PC-3 (cell line): ENCODE measurements at regions not wholly inside any gene's neighbourhood (a gene's known extent, or its start where the extent isn't known, plus 50 kb on each side); places are given as distances from the start of the nearest gene placed in this dataset.

Source experiments
- CTCF ChIP-seq: fragments of 300-600 bp; sonication (generic); conservative IDR thresholded peaks from 2 replicates; pipeline ENCODE4 v1.5.1; 2017; ENCODE audit warnings: antibody characterized with exemption, low read depth, mild to moderate bottlenecking, low read length
- EZH2 ChIP-seq: fragments of 300-600 bp; sonication (generic); IDR thresholded peaks from one replicate; pipeline ENCODE4 v1.6.1; 2017; ENCODE audit warnings: antibody characterized with exemption, mild to moderate bottlenecking, low read length; ENCODE audit not compliant: unreplicated experiment
- EZH2phosphoT487 ChIP-seq: fragments of 300-600 bp; sonication (generic); IDR thresholded peaks from 2 replicates; pipeline ENCODE4 v1.6.1; 2018; ENCODE audit warnings: mild to moderate bottlenecking, antibody characterized with exemption, low read length, borderline replicate concordance

GRCh38 chr10:20363684-20364083, 533.4 kb downstream of the NEBL start:
- TF ChIP-seq CTCF (no peak), EZH2 (no peak), EZH2phosphoT487 (no peak)
